Activated CD8-positive, alpha-beta memory T cell treated with anti-CD3 and anti-CD28 coated beads, Interleukin-2, amount 10 ng/mL, durations not matched to agents 7 days and 5 days (primary cell): ENCODE measurements at regions not wholly inside any gene's neighbourhood (a gene's known extent, or its start where the extent isn't known, plus 50 kb on each side); places are given as distances from the start of the nearest gene placed in this dataset.
"Not testable (repeated sequence)": the region's sequence is repeated elsewhere in the genome, so short reads cannot be mapped to it uniquely, and the experiment has no call there.

ENCODE experiments used
- ATAC-seq: fragments of 150-1000 bp; cut with Tn5 transposase; one replicate; pipeline ENCODE4 v1.10.0; 2021; ENCODE audit warnings: moderate library complexity
- CTCF ChIA-PET: fragments of 350-600 bp; sonication (Branson Sonifier 250); formaldehyde crosslinking; loops from one replicate; lab custom pipeline; 2021; ENCODE audit warnings: antibody characterized with exemption; lab: Charles Lee
- DNase-seq: peaks from one replicate; pipeline ENCODE4 v3.0.0-alpha.2; 2020
- H3K27ac Mint-ChIP-seq: one replicate; pipeline ENCODE4 v1.8.0; 2021; ENCODE audit warnings: mild to moderate bottlenecking, mixed read lengths
- H3K27me3 Mint-ChIP-seq: one replicate; pipeline ENCODE4 v1.8.0; 2021; ENCODE audit warnings: mixed read lengths
- H3K36me3 Mint-ChIP-seq: one replicate; pipeline ENCODE4 v1.8.0; 2021; ENCODE audit warnings: mild to moderate bottlenecking, mixed read lengths
- H3K4me1 Mint-ChIP-seq: one replicate; pipeline ENCODE4 v1.8.0; 2021; ENCODE audit warnings: mixed read lengths
- H3K4me3 Mint-ChIP-seq: one replicate; pipeline ENCODE4 v1.8.0; 2021; ENCODE audit warnings: mild to moderate bottlenecking, moderate library complexity, mixed read lengths
- H3K9me3 Mint-ChIP-seq: one replicate; pipeline ENCODE4 v1.8.0; 2022; ENCODE audit warnings: low read depth, mixed read lengths

DNA sequence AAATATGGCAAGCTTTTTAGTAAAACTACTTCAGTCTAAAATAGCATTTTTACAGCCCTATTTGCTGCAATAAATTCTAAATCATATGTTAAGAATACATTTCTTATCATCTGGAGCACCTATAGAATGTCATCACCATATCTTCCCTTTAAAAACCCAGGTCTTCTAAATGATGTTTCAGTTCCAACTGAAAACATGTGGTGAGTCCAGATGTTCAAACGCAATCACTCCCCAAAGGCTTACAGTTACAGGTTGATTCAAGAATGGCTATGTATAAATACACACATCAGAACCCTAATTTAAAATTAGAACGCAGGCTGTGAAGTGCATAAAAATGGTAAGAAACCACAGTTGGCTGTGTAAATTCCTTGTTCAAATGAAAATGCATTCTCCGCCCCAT, 796.3 kb downstream of the MAT2B start:
- peaks cover 7% of the 10 kb centered on the region for H3K9me3 Mint-ChIP-seq
- CTCF ChIA-PET = no interaction called here
- ATAC-seq = no peak
- no peaks in the 10 kb centered on the region for H3K27me3 Mint-ChIP-seq
- no peaks in the 10 kb centered on the region for H3K36me3 Mint-ChIP-seq
- no peaks in the 10 kb centered on the region for H3K4me1 Mint-ChIP-seq
- H3K27ac Mint-ChIP-seq = no peak overlapping the region
- H3K4me3 Mint-ChIP-seq = no peak overlapping the region
- no peak for DNase-seq

DNA sequence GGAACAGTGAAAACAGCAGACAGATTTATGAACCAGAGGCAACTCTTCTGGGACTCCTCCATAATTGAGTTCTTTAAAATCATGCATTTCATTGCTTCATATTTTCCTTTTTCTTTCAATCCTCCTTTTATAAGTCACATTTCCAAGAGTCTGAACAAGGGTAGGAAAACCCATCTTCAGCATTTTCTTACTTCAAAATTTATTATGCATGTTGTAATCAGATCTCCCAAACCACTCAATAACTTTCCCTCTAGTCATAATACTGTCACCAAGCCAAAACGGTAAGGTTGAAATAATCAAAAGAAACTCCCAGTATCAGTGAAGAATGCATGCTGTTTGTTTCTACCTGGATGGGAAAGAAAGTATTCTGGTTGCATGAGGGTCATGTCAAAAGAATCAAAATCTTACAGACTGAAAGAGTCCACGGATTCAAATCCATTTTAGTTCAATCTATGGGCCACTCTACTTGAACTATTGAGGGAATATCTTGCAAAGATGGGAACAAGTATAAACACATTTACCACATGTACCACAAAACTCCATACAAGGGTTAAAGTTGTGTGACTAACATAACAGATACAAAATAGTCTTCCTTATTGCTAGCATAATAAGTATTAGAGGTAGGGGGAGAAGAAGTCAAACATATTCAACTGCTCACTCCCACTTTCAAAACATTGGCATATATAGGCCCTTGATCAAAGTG, 797.3 kb downstream of the MAT2B start:
- ATAC-seq (no peak), DNase-seq (no peak)
- H3K27ac Mint-ChIP-seq = no peak overlapping the region
- H3K36me3 Mint-ChIP-seq = no peaks in the 10 kb centered on the region
- H3K27me3 Mint-ChIP-seq = no peaks in the 10 kb centered on the region
- CTCF ChIA-PET = no interaction called here
- no peak overlapping the region for H3K4me3 Mint-ChIP-seq
- peaks cover 10% of the 10 kb centered on the region for H3K9me3 Mint-ChIP-seq
- H3K4me1 Mint-ChIP-seq = no peaks in the 10 kb centered on the region

DNA sequence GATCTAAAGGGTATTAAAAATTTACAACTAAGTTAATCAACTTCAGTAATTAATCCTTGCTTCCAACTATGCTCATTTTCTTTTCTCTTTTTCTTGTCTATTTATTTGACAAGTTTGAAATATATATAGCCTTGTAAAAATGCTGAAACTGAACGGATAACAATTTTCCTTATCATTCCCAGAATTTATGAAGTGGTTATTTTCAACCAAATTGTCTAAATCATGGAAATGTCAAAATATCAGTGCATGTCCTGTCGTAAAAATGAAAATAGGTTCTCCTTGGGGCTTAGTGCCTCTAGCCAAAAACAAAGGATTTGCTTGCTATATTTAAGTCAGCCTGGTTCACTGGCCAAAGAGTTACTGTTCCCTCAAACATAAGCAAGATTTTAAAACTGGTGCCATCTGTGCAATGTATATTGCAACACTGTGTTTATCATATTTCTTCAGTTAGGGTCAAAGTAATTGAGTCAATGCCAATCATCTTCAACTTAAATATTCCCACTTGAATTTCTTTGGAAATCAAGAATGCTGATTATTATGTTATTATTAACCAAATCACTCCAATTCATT, 798.3 kb downstream of the MAT2B start:
- ATAC-seq (no peak), DNase-seq (no peak)
- Mint-ChIP-seq H3K36me3 (no peaks in the 10 kb centered on the region), H3K4me1 (no peaks in the 10 kb centered on the region), H3K4me3 (no peak overlapping the region), H3K27me3 (no peaks in the 10 kb centered on the region), H3K9me3 (peaks cover 10% of the 10 kb centered on the region), H3K27ac (no peak overlapping the region)
- CTCF ChIA-PET = no interaction called here

DNA sequence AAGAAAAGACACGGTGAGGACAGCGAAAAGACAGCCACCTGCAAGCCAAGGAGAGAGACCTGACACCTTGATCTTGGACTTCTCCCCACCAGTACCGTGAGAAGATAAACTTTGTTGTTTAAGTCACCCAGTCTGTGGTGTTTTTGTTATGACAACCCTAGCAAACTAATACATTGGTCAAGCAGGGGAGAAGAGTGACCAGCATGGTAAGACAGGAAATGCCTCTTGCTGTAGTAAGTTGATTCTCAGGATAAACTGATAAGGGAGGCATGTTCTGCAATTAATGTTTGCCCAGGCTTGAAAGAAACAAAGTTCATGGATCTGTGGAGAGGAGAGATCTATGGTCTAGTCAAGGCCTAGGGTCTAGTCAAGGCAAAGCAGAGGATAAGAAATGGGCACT, 801.2 kb downstream of the MAT2B start:
- CTCF ChIA-PET = no interaction called here
- Mint-ChIP-seq H3K36me3 (no peaks in the 10 kb centered on the region), H3K27ac (no peak overlapping the region), H3K4me1 (no peaks in the 10 kb centered on the region), H3K27me3 (no peaks in the 10 kb centered on the region), H3K9me3 (peaks cover 8% of the 10 kb centered on the region), H3K4me3 (no peak overlapping the region)
- ATAC-seq = no peak
- DNase-seq = no peak

DNA sequence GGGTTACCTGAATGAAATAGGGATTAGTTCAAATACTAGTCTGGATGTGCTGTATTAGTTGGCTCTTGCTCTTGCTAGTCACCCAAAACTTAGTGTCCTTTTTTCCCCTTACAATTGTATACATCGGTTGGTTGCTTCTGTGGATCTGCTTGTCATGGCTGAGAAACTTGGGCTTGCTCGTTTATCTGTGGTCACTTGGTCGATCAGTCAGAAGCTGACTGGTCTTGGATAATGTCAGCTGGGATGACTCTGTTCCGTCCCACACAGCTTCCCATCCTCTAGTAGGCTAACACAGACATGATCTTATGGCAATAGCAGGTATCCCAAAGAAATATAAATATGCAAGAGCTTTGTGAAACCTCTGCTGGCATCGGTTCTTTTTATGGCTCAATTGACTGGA, 807.4 kb downstream of the MAT2B start:
- H3K4me1 Mint-ChIP-seq = no peaks in the 10 kb centered on the region
- H3K27me3 Mint-ChIP-seq = no peaks in the 10 kb centered on the region
- no peak overlapping the region for H3K4me3 Mint-ChIP-seq
- CTCF ChIA-PET = no interaction called here
- peaks cover 2% of the 10 kb centered on the region for H3K9me3 Mint-ChIP-seq
- DNase-seq (no peak), ATAC-seq (no peak)
- no peak overlapping the region for H3K27ac Mint-ChIP-seq
- no peaks in the 10 kb centered on the region for H3K36me3 Mint-ChIP-seq

DNA sequence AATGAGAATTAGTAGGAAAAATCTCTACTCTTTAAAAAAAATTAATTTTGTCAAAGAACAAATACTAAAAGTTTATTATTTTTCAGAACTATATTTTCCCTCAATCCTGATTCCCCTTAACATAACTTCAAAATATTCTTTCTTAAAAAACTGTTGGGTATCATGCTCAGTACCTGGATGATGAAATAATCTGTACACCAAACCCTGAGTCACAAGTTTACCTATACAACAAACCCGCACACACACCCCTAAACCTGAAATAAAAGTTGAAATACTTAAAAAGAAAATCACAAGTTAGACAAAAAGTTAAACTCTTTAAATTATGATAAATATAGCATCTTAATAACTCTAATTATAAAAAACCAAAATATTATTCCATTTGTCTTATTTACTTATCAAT, 812.3 kb downstream of the MAT2B start:
- Mint-ChIP-seq H3K4me3 (no peak overlapping the region), H3K9me3 (peaks cover 2% of the 10 kb centered on the region), H3K27me3 (no peaks in the 10 kb centered on the region), H3K36me3 (no peaks in the 10 kb centered on the region), H3K4me1 (no peaks in the 10 kb centered on the region), H3K27ac (no peak overlapping the region)
- DNase-seq (no peak), ATAC-seq (no peak)
- CTCF ChIA-PET = interaction anchor here (0.6 kb wide), 1 partner anchor 351 kb away, joined by 3 read pairs; no protein-coding TSS in a partner anchor

DNA sequence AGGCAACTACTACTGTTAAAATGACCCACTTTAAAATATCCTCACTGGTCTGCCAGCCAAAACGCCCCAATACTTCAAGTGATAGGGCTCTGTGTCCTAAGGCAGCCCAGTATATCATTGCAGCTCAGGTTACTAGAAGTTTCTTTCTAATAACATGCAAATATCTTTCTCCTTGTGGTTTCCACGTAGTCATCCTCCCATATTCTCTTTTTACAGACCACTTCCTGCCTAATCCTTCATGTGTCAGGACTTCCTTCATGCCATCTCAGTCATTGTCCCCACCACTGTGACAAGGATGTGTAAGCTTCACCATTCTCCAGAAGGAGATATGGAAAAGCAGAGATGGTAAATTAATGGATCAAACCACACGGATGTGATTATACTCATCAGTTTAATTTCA, 813.7 kb downstream of the MAT2B start:
- no peaks in the 10 kb centered on the region for H3K27me3 Mint-ChIP-seq
- no peaks in the 10 kb centered on the region for H3K4me1 Mint-ChIP-seq
- CTCF ChIA-PET = no interaction called here
- no peaks in the 10 kb centered on the region for H3K36me3 Mint-ChIP-seq
- H3K4me3 Mint-ChIP-seq = no peak overlapping the region
- H3K9me3 Mint-ChIP-seq = peaks cover 2% of the 10 kb centered on the region
- H3K27ac Mint-ChIP-seq = no peak overlapping the region
- DNase-seq (no peak), ATAC-seq (no peak)

DNA sequence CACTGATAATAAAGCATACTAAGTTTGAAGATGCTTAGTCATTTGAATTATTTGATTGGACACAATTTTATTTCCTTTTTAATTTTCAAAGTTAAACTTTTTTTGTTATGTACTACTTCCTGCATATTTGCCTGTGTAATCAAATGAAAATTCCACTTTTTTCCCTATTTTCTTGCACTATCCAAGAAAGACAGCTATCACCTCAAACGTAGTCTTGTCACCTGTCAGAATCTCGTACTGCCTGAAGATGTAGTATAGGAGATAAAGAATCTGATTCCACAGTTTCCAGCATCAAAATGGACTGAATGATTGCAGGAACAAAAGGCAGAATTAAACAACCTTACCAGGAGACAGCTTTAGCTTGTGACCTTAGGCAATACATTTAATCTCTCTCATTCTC, 818.8 kb downstream of the MAT2B start:
- DNase-seq (no peak), ATAC-seq (no peak)
- no peak overlapping the region for H3K4me3 Mint-ChIP-seq
- peaks cover 12% of the 10 kb centered on the region for H3K9me3 Mint-ChIP-seq
- H3K27ac Mint-ChIP-seq = no peak overlapping the region
- no peaks in the 10 kb centered on the region for H3K27me3 Mint-ChIP-seq
- no peaks in the 10 kb centered on the region for H3K4me1 Mint-ChIP-seq
- no peaks in the 10 kb centered on the region for H3K36me3 Mint-ChIP-seq
- CTCF ChIA-PET = no interaction called here

DNA sequence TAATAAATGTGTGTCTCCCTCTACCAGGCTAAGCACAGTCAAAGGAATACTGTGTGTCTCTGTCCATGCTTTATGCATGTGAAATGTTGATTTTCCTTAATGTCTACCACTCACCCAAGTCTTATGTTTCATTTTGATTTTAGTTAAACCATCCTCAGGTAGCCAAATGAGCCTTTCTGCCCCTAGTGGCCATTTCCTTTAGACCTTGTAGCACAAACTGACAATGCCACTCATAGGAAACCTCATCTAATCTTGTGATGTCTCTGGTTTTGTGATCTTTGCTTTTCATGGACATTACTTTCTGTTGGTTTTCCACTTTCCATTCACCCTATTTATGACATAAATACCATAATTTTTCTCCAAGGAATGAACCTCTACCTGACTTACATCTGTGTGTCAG, 820.8 kb downstream of the MAT2B start:
- Mint-ChIP-seq H3K36me3 (no peaks in the 10 kb centered on the region), H3K27me3 (no peaks in the 10 kb centered on the region), H3K27ac (no peak overlapping the region), H3K4me1 (no peaks in the 10 kb centered on the region), H3K4me3 (no peak overlapping the region), H3K9me3 (peaks cover 12% of the 10 kb centered on the region)
- DNase-seq (no peak), ATAC-seq (no peak)
- CTCF ChIA-PET = no interaction called here

DNA sequence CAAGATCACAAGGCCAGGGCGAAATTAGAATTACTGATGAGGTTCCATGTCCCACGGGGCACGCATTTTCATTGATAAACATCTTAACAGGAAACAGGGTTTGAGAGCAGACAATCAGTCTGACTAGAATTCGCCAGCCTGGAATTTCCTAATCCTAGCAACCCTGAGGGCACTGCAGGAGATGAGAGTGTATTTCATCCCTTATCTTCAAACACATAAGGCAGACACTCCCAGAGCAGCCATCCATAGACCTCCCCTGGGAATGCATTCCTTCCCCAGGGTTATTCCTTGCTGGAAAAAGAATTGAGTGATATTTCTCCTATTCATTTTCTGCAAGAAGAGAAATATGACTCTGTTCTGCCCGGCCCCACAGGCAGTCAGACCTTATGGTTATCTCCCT, 821.7 kb downstream of the MAT2B start:
- ATAC-seq, H3K4me3 Mint-ChIP-seq, DNase-seq, CTCF ChIA-PET, H3K27ac Mint-ChIP-seq, H3K36me3 Mint-ChIP-seq, H3K4me1 Mint-ChIP-seq, H3K27me3 Mint-ChIP-seq: not testable (repeated sequence)
- peaks cover 12% of the 10 kb centered on the region for H3K9me3 Mint-ChIP-seq

DNA sequence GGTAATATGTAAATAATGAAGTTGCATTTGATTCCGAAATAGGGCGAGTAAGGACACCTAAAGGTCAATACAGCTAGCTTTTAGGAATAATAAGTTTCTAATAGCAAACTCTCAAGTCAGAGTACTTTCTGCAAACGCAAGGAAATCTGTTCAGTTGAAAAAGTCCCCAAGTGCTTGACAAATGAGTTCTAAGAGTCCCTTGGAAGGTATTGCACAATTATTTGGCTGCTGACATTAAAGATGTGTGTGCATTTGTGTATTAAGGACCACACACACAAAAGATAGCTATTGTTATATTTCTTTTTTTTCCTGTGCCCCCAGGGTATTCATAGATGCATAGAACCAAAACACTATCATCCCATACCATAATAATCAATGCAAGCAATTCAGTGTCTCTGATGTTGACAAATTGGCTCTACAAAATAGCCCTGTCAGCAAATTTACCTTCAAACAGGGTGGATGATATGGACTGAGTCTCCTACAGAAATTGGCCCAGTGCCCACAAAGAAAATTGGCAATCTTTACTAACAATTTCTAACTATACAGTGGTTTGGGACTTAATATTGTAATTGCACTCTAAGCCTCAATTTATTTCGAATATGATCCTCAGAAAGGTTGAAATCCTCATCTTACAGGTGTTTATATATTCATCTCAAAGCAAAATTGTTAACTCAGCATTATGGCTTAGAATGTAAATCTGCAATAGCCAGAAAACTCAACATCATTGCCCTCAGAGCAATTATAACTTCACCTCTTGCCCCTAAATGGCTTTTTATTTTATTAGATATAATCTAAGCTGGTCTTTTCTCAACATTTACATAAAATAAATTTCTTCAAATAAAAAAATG, 827.2 kb downstream of the MAT2B start:
- H3K27me3 Mint-ChIP-seq = no peaks in the 10 kb centered on the region
- CTCF ChIA-PET = no interaction called here
- DNase-seq (no peak), ATAC-seq (no peak)
- H3K36me3 Mint-ChIP-seq = no peaks in the 10 kb centered on the region
- H3K9me3 Mint-ChIP-seq = peaks cover 2% of the 10 kb centered on the region
- H3K4me3 Mint-ChIP-seq = no peak overlapping the region
- no peaks in the 10 kb centered on the region for H3K4me1 Mint-ChIP-seq
- no peak overlapping the region for H3K27ac Mint-ChIP-seq

DNA sequence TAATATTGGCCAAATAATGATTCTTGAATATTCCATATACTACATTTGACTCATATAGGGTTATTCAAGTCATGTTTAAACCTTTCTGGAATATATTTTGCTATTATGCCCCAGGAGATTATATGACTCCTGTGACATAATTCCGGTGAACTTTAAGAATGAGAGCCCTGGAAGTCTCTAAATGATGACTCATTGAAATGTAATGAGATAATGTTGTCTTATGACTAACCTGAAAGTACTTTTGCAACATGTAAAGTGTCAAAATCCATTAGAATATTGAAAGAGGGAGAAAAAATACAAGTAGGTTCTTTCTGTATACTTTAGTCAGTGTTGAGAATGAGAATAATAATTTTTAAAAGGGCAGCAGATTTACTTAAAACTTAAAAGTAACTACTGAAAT, 830.4 kb downstream of the MAT2B start:
- Mint-ChIP-seq H3K27me3 (no peaks in the 10 kb centered on the region), H3K4me3 (no peak overlapping the region), H3K36me3 (no peaks in the 10 kb centered on the region), H3K27ac (no peak overlapping the region), H3K9me3 (peaks cover 2% of the 10 kb centered on the region), H3K4me1 (no peaks in the 10 kb centered on the region)
- CTCF ChIA-PET = no interaction called here
- DNase-seq (no peak), ATAC-seq (no peak)

DNA sequence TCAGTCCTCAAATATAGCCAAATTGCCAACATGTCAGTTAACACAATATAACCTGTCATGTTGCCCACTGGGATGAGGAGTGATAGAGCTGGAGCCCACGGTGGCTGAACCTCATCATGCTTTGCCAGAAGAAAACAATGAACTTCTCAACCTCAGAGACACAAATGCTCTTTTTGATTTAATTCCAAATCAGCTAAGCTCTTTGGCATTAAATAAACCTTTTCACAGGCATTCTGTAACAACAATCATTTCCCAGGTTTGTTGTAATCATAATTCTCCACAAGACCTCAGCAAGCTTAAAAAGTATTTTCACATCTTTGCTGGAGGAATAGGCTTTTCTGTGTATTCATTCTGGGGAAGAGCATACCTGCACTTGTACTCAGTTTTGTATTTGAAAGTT, 830.9 kb downstream of the MAT2B start:
- Mint-ChIP-seq H3K9me3 (peaks cover 2% of the 10 kb centered on the region), H3K4me1 (no peaks in the 10 kb centered on the region), H3K4me3 (no peak overlapping the region), H3K27me3 (no peaks in the 10 kb centered on the region), H3K36me3 (no peaks in the 10 kb centered on the region), H3K27ac (no peak overlapping the region)
- ATAC-seq = no peak
- CTCF ChIA-PET = no interaction called here
- DNase-seq = no peak

DNA sequence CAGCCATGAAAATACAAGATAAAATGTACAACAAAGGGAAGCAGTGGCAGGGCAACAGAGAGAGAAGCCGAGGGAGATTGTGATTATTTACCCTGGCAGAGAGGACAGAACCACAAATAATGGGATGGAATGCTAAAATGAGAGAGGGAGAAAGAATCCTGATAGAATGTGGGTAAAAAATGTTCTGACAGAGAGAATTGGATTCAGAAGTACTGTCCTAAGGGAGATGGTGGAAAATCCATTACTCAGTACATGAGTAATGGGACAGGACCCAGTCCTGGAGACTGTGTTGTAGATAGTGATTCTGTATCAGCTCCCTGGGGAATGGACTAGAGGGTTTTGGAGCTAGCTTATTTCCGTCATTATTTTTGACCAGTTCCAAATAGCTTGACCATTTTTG, 831.5 kb downstream of the MAT2B start:
- DNase-seq (no peak), ATAC-seq (no peak)
- no peaks in the 10 kb centered on the region for H3K27me3 Mint-ChIP-seq
- no peaks in the 10 kb centered on the region for H3K36me3 Mint-ChIP-seq
- CTCF ChIA-PET = no interaction called here
- no peaks in the 10 kb centered on the region for H3K4me1 Mint-ChIP-seq
- no peak overlapping the region for H3K4me3 Mint-ChIP-seq
- no peak overlapping the region for H3K27ac Mint-ChIP-seq
- H3K9me3 Mint-ChIP-seq = peaks cover 2% of the 10 kb centered on the region
